Panc1 (cell line): ENCODE measurements at regions not wholly inside any gene's neighbourhood (a gene's known extent, or its start where the extent isn't known, plus 50 kb on each side); places are given as distances from the start of the nearest gene placed in this dataset.

ENCODE experiments used
- CTCF ChIP-seq: fragments of 450-650 bp; IDR thresholded peaks from 2 replicates; pipeline ENCODE4 v1.5.1; 2017; ENCODE audit warnings: mild to moderate bottlenecking
- REST ChIP-seq, 2 experiments: IDR thresholded peaks; 2 replicates each; pipeline ENCODE4 v1.6.1; 2011 to 2012; ENCODE audit warnings: low read depth in 2 of 2, control low read depth in 1 of 2, low read length in 1 of 2, mild to moderate bottlenecking in 1 of 2, moderate library complexity in 1 of 2; ENCODE audit not compliant: insufficient read depth in 1 of 2
- TCF7L2 ChIP-seq: IDR thresholded peaks from 2 replicates; pipeline ENCODE4 v1.6.1; 2011; ENCODE audit warnings: mild to moderate bottlenecking, low read depth, low read length, inconsistent platforms

- TF ChIP-seq CTCF (no peak), TCF7L2 (no peak), REST (IDR thresholded peaks at IDR 0.05; ENCODE audit: insufficient read depth in 1 of 2, low read depth in 2 of 2, low read length in 1 of 2) (no peak)
Observed at GRCh38 chr5:160175438-160176218, 53.7 kb upstream of the FABP6 start.
